GM13976 (cell line): ENCODE measurements at regions not wholly inside any gene's neighbourhood (a gene's known extent, or its start where the extent isn't known, plus 50 kb on each side); places are given as distances from the start of the nearest gene placed in this dataset.

ENCODE experiments used
- DNase-seq: peaks from one replicate; pipeline ENCODE4 v3.0.0; 2012; ENCODE audit warnings: low spot score
- CTCF ChIP-seq: IDR thresholded peaks from 2 replicates; pipeline ENCODE4 v1.5.1; 2012; ENCODE audit warnings: borderline replicate concordance, mild to moderate bottlenecking; ENCODE audit not compliant: insufficient read depth; ENCODE audit errors: extremely low read depth, missing control alignments, control extremely low read depth
- in situ Hi-C: fragments of 300-500 bp; cut with MboI; formaldehyde crosslinking; loops from one replicate; pipeline ENCODE4 v1.12.0; 2022; ENCODE audit warnings: low sequenced_read_pairs, mixed read lengths, inconsistent platforms; ENCODE audit not compliant: unreplicated experiment

GRCh38 chr5:130965360-130965759 lies 199.7 kb downstream of the HINT1 start:
- no peak for DNase-seq
- TF ChIP-seq CTCF = no peak
- in situ Hi-C loops = no loop called here

GRCh38 chr5:130964231-130965202 lies 200.5 kb downstream of the HINT1 start:
- no peak for TF ChIP-seq CTCF
- DNase-seq = no peak
- in situ Hi-C loops = no loop called here

- no peak for DNase-seq
- TF ChIP-seq CTCF = no peak
- in situ Hi-C loops = no loop called here
Observed at GRCh38 chr5:130963798-130964197, 201.3 kb downstream of the HINT1 start.

- no peak for TF ChIP-seq CTCF
- DNase-seq = no peak
- in situ Hi-C loops = no loop called here
Observed at GRCh38 chr5:130957151-130957550, 207.9 kb downstream of the HINT1 start.

GRCh38 chr5:130955041-130955440 lies 210.0 kb downstream of the HINT1 start:
- no peak for TF ChIP-seq CTCF
- in situ Hi-C loops = no loop called here
- DNase-seq = no peak

- DNase-seq = no peak
- in situ Hi-C loops = no loop called here
- TF ChIP-seq CTCF = no peak
Observed at GRCh38 chr5:130954336-130954735, 210.7 kb downstream of the HINT1 start.
